ENCODE measurements at regions not wholly inside any gene's neighbourhood (a gene's known extent, or its start where the extent isn't known, plus 50 kb on each side); places are given as distances from the start of the nearest gene placed in this dataset.

- TF ChIP-seq ZFP91 (CRISPR knock-in tag; IDR thresholded peaks at IDR 0.05) (peak; percentile 89), MAZ (CRISPR knock-in tag; conservative IDR thresholded peaks at IDR 0.05 in 1 of 2, IDR thresholded peaks at IDR 0.05 in 1 of 2) (0 out of 4 replicates have a peak, but pooled peaks of 1 of the 2 experiments have one; percentile 17), ZNF584 (CRISPR knock-in tag; IDR thresholded peaks at IDR 0.05; ENCODE audit: low read depth) (no peak), RFX7 (CRISPR knock-in tag; IDR thresholded peaks at IDR 0.05) (no peak), TFAM (CRISPR knock-in tag; conservative IDR thresholded peaks at IDR 0.05) (no peak), NFIC (IDR thresholded peaks at IDR 0.05) (peak; percentile 86), MEF2A (IDR thresholded peaks at IDR 0.05; ENCODE audit: control insufficient read depth, low read depth, low read length) (no peak), SMARCC2 (IDR thresholded peaks at IDR 0.05; ENCODE audit: low read depth) (peak; percentile 60; the same call in 1 of the 2 replicates), BRCA1 (IDR thresholded peaks at IDR 0.05) (no peak), BRCA1 (CRISPR knock-in tag; IDR thresholded peaks at IDR 0.05) (no peak), CBFB (CRISPR knock-in tag; IDR thresholded peaks at IDR 0.05) (no peak), NR4A1 (CRISPR knock-in tag; IDR thresholded peaks at IDR 0.05) (no peak), NR4A1 (tag; IDR thresholded peaks at IDR 0.05) (peak; percentile 87), BMI1 (IDR thresholded peaks at IDR 0.05; ENCODE audit: low read length) (no peak), SAFB2 (IDR thresholded peaks at IDR 0.05; ENCODE audit: borderline replicate concordance, low read depth, low read length, severe bottlenecking) (no peak), TOE1 (IDR thresholded peaks at IDR 0.05; ENCODE audit: borderline replicate concordance) (no peak), TOE1 (CRISPR knock-in tag; IDR thresholded peaks at IDR 0.05; ENCODE audit: borderline replicate concordance, low read depth) (no peak), FOXO4 (CRISPR knock-in tag; IDR thresholded peaks at IDR 0.05) (no peak), NFXL1 (CRISPR knock-in tag; IDR thresholded peaks at IDR 0.05) (no peak)
- TF ChIP-seq, protein P1, sequence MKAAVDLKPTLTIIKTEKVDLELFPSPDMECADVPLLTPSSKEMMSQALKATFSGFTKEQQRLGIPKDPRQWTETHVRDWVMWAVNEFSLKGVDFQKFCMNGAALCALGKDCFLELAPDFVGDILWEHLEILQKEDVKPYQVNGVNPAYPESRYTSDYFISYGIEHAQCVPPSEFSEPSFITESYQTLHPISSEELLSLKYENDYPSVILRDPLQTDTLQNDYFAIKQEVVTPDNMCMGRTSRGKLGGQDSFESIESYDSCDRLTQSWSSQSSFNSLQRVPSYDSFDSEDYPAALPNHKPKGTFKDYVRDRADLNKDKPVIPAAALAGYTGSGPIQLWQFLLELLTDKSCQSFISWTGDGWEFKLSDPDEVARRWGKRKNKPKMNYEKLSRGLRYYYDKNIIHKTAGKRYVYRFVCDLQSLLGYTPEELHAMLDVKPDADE (conservative IDR thresholded peaks at IDR 0.05; ENCODE audit: control insufficient read depth, low read depth, low read length): no peak
- TF ChIP-seq, protein P2, sequence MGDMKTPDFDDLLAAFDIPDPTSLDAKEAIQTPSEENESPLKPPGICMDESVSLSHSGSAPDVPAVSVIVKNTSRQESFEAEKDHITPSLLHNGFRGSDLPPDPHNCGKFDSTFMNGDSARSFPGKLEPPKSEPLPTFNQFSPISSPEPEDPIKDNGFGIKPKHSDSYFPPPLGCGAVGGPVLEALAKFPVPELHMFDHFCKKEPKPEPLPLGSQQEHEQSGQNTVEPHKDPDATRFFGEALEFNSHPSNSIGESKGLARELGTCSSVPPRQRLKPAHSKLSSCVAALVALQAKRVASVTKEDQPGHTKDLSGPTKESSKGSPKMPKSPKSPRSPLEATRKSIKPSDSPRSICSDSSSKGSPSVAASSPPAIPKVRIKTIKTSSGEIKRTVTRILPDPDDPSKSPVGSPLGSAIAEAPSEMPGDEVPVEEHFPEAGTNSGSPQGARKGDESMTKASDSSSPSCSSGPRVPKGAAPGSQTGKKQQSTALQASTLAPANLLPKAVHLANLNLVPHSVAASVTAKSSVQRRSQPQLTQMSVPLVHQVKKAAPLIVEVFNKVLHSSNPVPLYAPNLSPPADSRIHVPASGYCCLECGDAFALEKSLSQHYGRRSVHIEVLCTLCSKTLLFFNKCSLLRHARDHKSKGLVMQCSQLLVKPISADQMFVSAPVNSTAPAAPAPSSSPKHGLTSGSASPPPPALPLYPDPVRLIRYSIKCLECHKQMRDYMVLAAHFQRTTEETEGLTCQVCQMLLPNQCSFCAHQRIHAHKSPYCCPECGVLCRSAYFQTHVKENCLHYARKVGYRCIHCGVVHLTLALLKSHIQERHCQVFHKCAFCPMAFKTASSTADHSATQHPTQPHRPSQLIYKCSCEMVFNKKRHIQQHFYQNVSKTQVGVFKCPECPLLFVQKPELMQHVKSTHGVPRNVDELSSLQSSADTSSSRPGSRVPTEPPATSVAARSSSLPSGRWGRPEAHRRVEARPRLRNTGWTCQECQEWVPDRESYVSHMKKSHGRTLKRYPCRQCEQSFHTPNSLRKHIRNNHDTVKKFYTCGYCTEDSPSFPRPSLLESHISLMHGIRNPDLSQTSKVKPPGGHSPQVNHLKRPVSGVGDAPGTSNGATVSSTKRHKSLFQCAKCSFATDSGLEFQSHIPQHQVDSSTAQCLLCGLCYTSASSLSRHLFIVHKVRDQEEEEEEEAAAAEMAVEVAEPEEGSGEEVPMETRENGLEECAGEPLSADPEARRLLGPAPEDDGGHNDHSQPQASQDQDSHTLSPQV (IDR thresholded peaks at IDR 0.05): 0 out of 2 replicates have a peak, but pooled peaks have one; percentile 19
Measured at GRCh38 chr5:112549605-112550166, 130.6 kb upstream of the EPB41L4A start (continued).
